ENCODE measurements at regions not wholly inside any gene's neighbourhood (a gene's known extent, or its start where the extent isn't known, plus 50 kb on each side); places are given as distances from the start of the nearest gene placed in this dataset.
"Not testable (repeated sequence)": the region's sequence is repeated elsewhere in the genome, so short reads cannot be mapped to it uniquely, and the experiment has no call there.

- TF ChIP-seq ZFX (IDR thresholded peaks at IDR 0.05): no peak
- no peak; the same call in 1 of the 2 replicates for TF ChIP-seq CTCF (conservative IDR thresholded peaks at IDR 0.05)
- no peak overlapping the region for H3K27ac ChIP-seq
Measured at GRCh38 chr6:132126150-132126549, 175.0 kb upstream of the CCN2 start.

DNA sequence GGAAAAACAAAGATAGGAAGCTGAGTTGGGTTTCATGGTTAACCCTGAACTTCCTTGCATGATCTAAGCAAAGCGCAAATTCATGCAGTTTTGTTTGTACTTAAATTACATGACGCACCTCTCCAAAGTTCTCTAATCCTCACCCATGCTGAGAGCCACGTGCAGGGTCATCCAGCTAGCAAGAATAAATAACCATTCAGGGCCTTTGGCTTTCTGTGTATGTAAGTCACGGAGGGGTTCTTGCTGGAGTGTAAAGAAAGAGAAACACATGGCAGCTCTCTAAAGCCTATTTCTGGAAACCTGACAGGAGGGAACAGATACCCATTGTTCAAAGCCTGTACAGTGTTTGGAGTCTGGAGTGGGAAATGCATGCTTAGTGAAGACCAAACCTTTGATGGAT is 171.7 kb upstream of the CCN2 start:
- no peak overlapping the region for H3K27ac ChIP-seq
- no peak for TF ChIP-seq ZFX (IDR thresholded peaks at IDR 0.05)

- TF ChIP-seq ZFX (IDR thresholded peaks at IDR 0.05) (no peak), CTCF (conservative IDR thresholded peaks at IDR 0.05) (no peak)
- no peak overlapping the region for H3K27ac ChIP-seq
Measured at GRCh38 chr6:132122176-132122575, 171.0 kb upstream of the CCN2 start.

DNA sequence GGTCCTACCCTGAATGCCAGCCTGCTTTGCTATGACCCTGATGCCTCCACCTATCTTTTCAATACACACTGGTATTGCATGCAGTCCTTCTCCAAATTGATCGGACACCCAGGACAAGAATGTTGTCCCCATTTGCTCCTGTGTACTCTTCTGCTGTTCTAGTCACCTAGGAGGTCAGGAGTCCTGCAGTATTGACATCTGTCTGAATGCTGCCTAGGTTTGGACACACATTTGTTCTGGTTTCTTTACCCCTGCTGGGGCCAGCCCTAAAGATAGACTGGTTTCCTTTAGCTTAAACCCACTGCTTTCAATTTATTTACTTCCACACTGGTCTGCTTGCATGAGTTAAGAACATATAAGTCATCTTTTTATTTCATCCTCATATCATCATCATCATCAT is 167.0 kb upstream of the CCN2 start:
- no peak overlapping the region for H3K27ac ChIP-seq
- TF ChIP-seq CTCF (conservative IDR thresholded peaks at IDR 0.05): no peak
- TF ChIP-seq ZFX (IDR thresholded peaks at IDR 0.05): no peak

- TF ChIP-seq ZFX (IDR thresholded peaks at IDR 0.05) (no peak), CTCF (conservative IDR thresholded peaks at IDR 0.05) (no peak)
- H3K27ac ChIP-seq: no peak overlapping the region
Measured at GRCh38 chr6:132115714-132116366, 164.7 kb upstream of the CCN2 start.

DNA sequence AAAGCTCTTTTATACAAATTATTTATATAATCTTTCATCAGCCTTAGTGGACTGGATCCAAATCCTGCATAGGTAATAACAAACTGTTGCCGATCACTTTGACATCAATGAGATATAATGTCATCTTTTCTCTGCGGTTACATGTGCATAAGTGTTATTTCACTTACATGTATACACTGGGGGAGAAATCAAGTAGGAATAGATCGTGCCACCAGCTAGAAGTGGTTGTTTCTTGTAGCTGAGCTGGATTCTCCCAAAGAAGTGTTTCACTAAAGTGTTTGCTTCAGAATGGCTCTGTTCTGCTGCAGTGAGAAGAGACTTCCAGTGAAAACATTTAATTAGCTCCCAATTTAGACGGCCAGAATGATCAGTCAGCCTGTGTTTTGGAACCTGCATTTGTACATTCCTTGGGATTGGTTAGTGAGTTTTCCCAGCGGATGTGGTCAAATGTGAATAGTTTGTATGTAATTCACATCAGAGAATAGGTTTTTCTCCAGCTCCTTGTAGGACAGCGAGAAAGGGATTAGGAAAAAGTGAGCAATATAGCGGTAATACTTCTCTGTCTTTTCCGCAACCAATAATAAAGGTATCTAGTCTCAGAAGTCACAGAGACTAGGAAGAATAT is 163.1 kb upstream of the CCN2 start:
- H3K27ac ChIP-seq: no peak overlapping the region

DNA sequence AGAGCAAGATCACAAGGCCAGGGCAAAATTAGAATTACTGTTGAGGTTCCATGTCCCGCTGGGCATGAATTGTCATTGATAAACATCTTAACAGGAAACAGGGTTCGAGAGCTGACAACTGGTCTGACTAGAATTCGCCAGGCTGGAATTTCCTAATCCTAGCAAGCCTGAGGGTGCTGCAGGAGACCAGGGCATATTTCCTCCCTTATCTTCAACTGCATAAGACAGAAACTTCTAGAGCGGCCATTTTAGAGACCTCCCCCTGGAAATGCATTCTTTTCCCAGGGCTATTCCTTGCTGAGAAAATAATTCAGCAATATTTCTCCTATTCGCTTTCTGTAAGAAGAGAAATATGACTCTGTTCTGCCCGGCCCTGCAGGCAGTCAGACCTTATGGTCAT is 158.6 kb upstream of the CCN2 start:
- H3K27ac ChIP-seq: not testable (repeated sequence)

More for the DNA sequence above, 163.1 kb upstream of the CCN2 start:
- no peak for TF ChIP-seq ZFX (IDR thresholded peaks at IDR 0.05)
- no peak for TF ChIP-seq CTCF (conservative IDR thresholded peaks at IDR 0.05)

- no peak for TF ChIP-seq CTCF (conservative IDR thresholded peaks at IDR 0.05)
- no peak for TF ChIP-seq ZFX (IDR thresholded peaks at IDR 0.05)
Measured at GRCh38 chr6:132107896-132108295, 156.7 kb upstream of the CCN2 start.

More at GRCh38 chr6:132107896-132108295, 156.7 kb upstream of the CCN2 start:
- no peak overlapping the region for H3K27ac ChIP-seq
